Breast epithelium (tissue), 4 donors: ENCODE measurements at regions not wholly inside any gene's neighbourhood (a gene's known extent, or its start where the extent isn't known, plus 50 kb on each side); places are given as distances from the start of the nearest gene placed in this dataset.

Experiments
- DNase-seq, 2 donors: peaks; one replicate each; pipeline ENCODE4 v3.0.0-alpha.2; 2019; ENCODE audit warnings: low spot score in 2 of 2
- H3K27ac ChIP-seq, 2 donors: fragments of 200-600 bp; sonication (generic) in 1 of 2; one replicate each; pipeline ENCODE4 v1.5.1; 2016 to 2019; ENCODE audit warnings: mild to moderate bottlenecking in 1 of 2
- H3K27me3 ChIP-seq, 2 donors: fragments of 200-600 bp; sonication (generic) in 1 of 2; one replicate each; pipeline versions ENCODE4 v1.5.1 to v1.6.0; 2017 to 2019; ENCODE audit warnings: control low read depth in 1 of 2, mild to moderate bottlenecking in 1 of 2
- H3K36me3 ChIP-seq: fragments of 200-600 bp; one replicate; pipeline ENCODE4 v1.5.1; 2019
- H3K4me1 ChIP-seq, 2 donors: fragments of 200-600 bp; sonication (generic); one replicate each; pipeline ENCODE4 v1.5.1; 2016 to 2019; ENCODE audit warnings: control low read depth in 1 of 2
- H3K4me3 ChIP-seq, 3 donors: fragments of 200-600 bp; sonication (generic); 1 replicate in 2 of 3; 2 replicates in 1 of 3; pipeline ENCODE4 v1.5.1; 2016 to 2019; ENCODE audit warnings: mild to moderate bottlenecking in 3 of 3, moderate library complexity in 2 of 3
- H3K9me3 ChIP-seq, 2 donors: fragments of 200-600 bp; sonication (generic) in 1 of 2; one replicate each; pipeline ENCODE4 v1.5.1; 2016 to 2019; ENCODE audit warnings: control low read depth in 1 of 2
- CTCF ChIP-seq, 3 donors: fragments of 450-650 bp; IDR thresholded peaks; one replicate each; pipeline ENCODE4 v1.5.1; 2016 to 2017; ENCODE audit warnings: antibody characterized with exemption in 3 of 3, mild to moderate bottlenecking in 3 of 3, moderate library complexity in 3 of 3
- POLR2A ChIP-seq: fragments of 450-650 bp; IDR thresholded peaks from one replicate; pipeline ENCODE4 v1.6.1; 2016; ENCODE audit warnings: antibody characterized with exemption, mild to moderate bottlenecking, moderate library complexity
- POLR2AphosphoS5 ChIP-seq, 3 donors: sonication (generic); formaldehyde crosslinking; IDR thresholded peaks; one replicate each; pipeline ENCODE4 v1.6.1; 2017; ENCODE audit warnings: antibody characterized with exemption in 3 of 3
- intact Hi-C: fragments of 100-400 bp; cut with DNase I; formaldehyde crosslinking; loops from one replicate; pipeline ENCODE4 v1.15.1; 2023; ENCODE audit warnings: low total_unique reads

- H3K27me3 ChIP-seq: no peaks in the 10 kb centered on the region
- intact Hi-C loops: no loop called here
- H3K4me1 ChIP-seq: no peaks in the 10 kb centered on the region
- no peak for TF ChIP-seq POLR2AphosphoS5 (IDR thresholded peaks at IDR 0.05)
- no peak for TF ChIP-seq POLR2A
- TF ChIP-seq CTCF (IDR thresholded peaks at IDR 0.05): no peak
- H3K9me3 ChIP-seq: peaks cover 10 to 11% of the 10 kb centered on the region in 2 donors
- no peak overlapping the region for H3K4me3 ChIP-seq
- DNase-seq: no peak
- no peaks in the 10 kb centered on the region for H3K36me3 ChIP-seq
- no peak overlapping the region for H3K27ac ChIP-seq
Measured at GRCh38 chr5:125541085-125541484, 794.6 kb upstream of the ZNF608 start.

GRCh38 chr5:125549322-125549911, 803.0 kb upstream of the ZNF608 start:
- Histone ChIP-seq H3K4me3 (no peak overlapping the region), H3K27me3 (no peaks in the 10 kb centered on the region), H3K4me1 (no peaks in the 10 kb centered on the region), H3K27ac (no peak overlapping the region), H3K9me3 (no peaks in the 10 kb centered on the region), H3K36me3 (no peaks in the 10 kb centered on the region)
- TF ChIP-seq POLR2A (no peak), CTCF (IDR thresholded peaks at IDR 0.05) (no peak), POLR2AphosphoS5 (IDR thresholded peaks at IDR 0.05) (no peak)
- intact Hi-C loops: no loop called here
- DNase-seq: no peak

- intact Hi-C loops: no loop called here
- H3K4me1 ChIP-seq: no peaks in the 10 kb centered on the region
- H3K27ac ChIP-seq: no peak overlapping the region
- no peaks in the 10 kb centered on the region for H3K27me3 ChIP-seq
- H3K4me3 ChIP-seq: no peak overlapping the region
- H3K36me3 ChIP-seq: no peaks in the 10 kb centered on the region
- no peak for DNase-seq
- no peaks in the 10 kb centered on the region for H3K9me3 ChIP-seq
- TF ChIP-seq CTCF (IDR thresholded peaks at IDR 0.05) (no peak), POLR2A (no peak), POLR2AphosphoS5 (IDR thresholded peaks at IDR 0.05) (no peak)
Measured at GRCh38 chr5:125550274-125550673, 803.8 kb upstream of the ZNF608 start.

GRCh38 chr5:125551246-125551645, 804.8 kb upstream of the ZNF608 start:
- DNase-seq: no peak
- TF ChIP-seq POLR2A (no peak), POLR2AphosphoS5 (IDR thresholded peaks at IDR 0.05) (no peak), CTCF (IDR thresholded peaks at IDR 0.05) (no peak)
- Histone ChIP-seq H3K4me1 (no peaks in the 10 kb centered on the region), H3K4me3 (no peak overlapping the region), H3K27me3 (no peaks in the 10 kb centered on the region), H3K9me3 (no peaks in the 10 kb centered on the region), H3K36me3 (no peaks in the 10 kb centered on the region), H3K27ac (no peak overlapping the region)
- intact Hi-C loops: no loop called here

GRCh38 chr5:125551797-125552196, 805.4 kb upstream of the ZNF608 start:
- H3K27ac ChIP-seq: no peak overlapping the region
- TF ChIP-seq POLR2AphosphoS5 (IDR thresholded peaks at IDR 0.05): no peak
- TF ChIP-seq POLR2A: no peak
- TF ChIP-seq CTCF (IDR thresholded peaks at IDR 0.05): no peak
- no peak for DNase-seq
- H3K4me1 ChIP-seq: no peaks in the 10 kb centered on the region
- H3K27me3 ChIP-seq: no peaks in the 10 kb centered on the region
- no peaks in the 10 kb centered on the region for H3K9me3 ChIP-seq
- intact Hi-C loops: no loop called here
- no peaks in the 10 kb centered on the region for H3K36me3 ChIP-seq
- H3K4me3 ChIP-seq: no peak overlapping the region
